Breast epithelium (tissue), 3 donors: ENCODE measurements at regions not wholly inside any gene's neighbourhood (a gene's known extent, or its start where the extent isn't known, plus 50 kb on each side); places are given as distances from the start of the nearest gene placed in this dataset.

Experiments
- CTCF ChIP-seq, 3 donors: fragments of 450-650 bp; IDR thresholded peaks; one replicate each; pipeline ENCODE4 v1.5.1; 2016 to 2017; ENCODE audit warnings: antibody characterized with exemption in 3 of 3, mild to moderate bottlenecking in 3 of 3, moderate library complexity in 3 of 3
- POLR2AphosphoS5 ChIP-seq, 3 donors: sonication (generic); formaldehyde crosslinking; IDR thresholded peaks; one replicate each; pipeline ENCODE4 v1.6.1; 2017; ENCODE audit warnings: antibody characterized with exemption in 3 of 3

GRCh38 chr5:42982107-42982622 lies 58.0 kb downstream of the ANXA2R start:
- TF ChIP-seq POLR2AphosphoS5 (IDR thresholded peaks at IDR 0.05) (no peak), CTCF (IDR thresholded peaks at IDR 0.05) (no peak)
